HL-60 (cell line): ENCODE measurements at regions not wholly inside any gene's neighbourhood (a gene's known extent, or its start where the extent isn't known, plus 50 kb on each side); places are given as distances from the start of the nearest gene placed in this dataset.

Experiments
- CTCF ChIP-seq: IDR thresholded peaks from one replicate; pipeline ENCODE4 v1.5.1; 2011; ENCODE audit warnings: low read length, control low read depth, inconsistent platforms; ENCODE audit not compliant: insufficient read depth
- GABPA ChIP-seq: IDR thresholded peaks from 2 replicates; pipeline ENCODE4 v1.6.1; 2012; ENCODE audit warnings: low read depth
- POLR2AphosphoS5 ChIP-seq: IDR thresholded peaks from 2 replicates; pipeline ENCODE4 v1.6.1; 2012; ENCODE audit warnings: low read depth
- REST ChIP-seq: IDR thresholded peaks from 2 replicates; pipeline ENCODE4 v1.6.1; 2012; ENCODE audit warnings: low read depth; ENCODE audit not compliant: insufficient replicate concordance

GRCh38 chr1:231104917-231105316 is 56.9 kb upstream of the TRIM67 start:
- TF ChIP-seq CTCF (no peak), REST (no peak), POLR2AphosphoS5 (no peak), GABPA (no peak)
